ENCODE measurements at regions not wholly inside any gene's neighbourhood (a gene's known extent, or its start where the extent isn't known, plus 50 kb on each side); places are given as distances from the start of the nearest gene placed in this dataset.

DNA sequence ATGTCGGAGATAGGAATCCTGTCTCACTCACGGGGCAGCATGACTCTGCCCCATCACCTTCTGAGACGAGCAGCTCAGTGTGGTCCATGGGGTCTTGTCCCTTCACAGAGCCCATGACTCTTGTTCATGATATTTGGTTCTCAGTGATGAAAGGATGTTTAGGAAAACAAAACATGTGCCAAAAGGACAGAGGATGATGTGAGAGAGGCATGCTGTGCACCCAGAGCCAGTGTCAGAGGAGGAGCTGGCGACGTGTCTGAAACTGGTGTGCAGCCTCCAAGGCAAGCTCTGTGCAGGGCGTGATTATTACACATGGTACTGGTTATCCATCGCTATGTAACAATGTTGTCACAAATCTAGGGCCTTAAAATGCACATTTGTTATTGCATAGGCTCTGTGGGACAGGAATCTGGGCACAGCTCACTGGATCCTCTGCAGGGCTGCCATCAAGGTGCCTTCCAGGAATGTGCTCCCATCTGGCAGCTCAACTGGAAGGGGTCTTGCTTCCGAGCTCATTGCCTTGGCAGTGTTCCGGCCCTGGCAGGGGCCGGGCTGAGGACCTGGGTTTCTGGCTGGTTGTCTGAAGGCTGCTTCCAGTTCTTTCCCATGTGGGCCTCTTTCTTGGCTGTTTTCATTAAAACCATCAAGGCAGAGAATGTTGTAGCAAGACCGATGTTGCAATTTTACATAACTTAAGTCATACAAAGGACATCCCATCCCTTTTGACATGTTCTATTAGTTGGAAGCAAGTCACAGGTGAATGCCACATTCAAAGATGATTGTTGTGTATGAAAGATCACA is 175.4 kb downstream of the ERMARD start:
- H3K4me1 ChIP-seq (ENCODE audit: insufficient read depth, low read length, poor library complexity, severe bottlenecking): no peaks in the 10 kb centered on the region
- CTCF ChIA-PET: interaction anchor here (0.6 kb wide), 1 partner anchor 126 kb away, joined by 3 read pairs; no protein-coding TSS in a partner anchor
- POLR2A ChIA-PET (ENCODE audit: low non-redundant PET): no interaction called here
- DNase-seq (ENCODE audit: low spot score): no peak
- TF ChIP-seq, protein P1, sequence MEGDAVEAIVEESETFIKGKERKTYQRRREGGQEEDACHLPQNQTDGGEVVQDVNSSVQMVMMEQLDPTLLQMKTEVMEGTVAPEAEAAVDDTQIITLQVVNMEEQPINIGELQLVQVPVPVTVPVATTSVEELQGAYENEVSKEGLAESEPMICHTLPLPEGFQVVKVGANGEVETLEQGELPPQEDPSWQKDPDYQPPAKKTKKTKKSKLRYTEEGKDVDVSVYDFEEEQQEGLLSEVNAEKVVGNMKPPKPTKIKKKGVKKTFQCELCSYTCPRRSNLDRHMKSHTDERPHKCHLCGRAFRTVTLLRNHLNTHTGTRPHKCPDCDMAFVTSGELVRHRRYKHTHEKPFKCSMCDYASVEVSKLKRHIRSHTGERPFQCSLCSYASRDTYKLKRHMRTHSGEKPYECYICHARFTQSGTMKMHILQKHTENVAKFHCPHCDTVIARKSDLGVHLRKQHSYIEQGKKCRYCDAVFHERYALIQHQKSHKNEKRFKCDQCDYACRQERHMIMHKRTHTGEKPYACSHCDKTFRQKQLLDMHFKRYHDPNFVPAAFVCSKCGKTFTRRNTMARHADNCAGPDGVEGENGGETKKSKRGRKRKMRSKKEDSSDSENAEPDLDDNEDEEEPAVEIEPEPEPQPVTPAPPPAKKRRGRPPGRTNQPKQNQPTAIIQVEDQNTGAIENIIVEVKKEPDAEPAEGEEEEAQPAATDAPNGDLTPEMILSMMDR (conservative IDR thresholded peaks at IDR 0.05; ENCODE audit: low read depth, low read length): no peak
- TF ChIP-seq EZH2 (IDR thresholded peaks at IDR 0.05; ENCODE audit: borderline replicate concordance, low read depth, low read length, poor library complexity, severe bottlenecking): no peak
- no peaks in the 10 kb centered on the region for H3K27me3 ChIP-seq (replicated peaks; ENCODE audit: insufficient read depth, low read depth, low read length, poor library complexity)
- no peaks in the 10 kb centered on the region for H3K36me3 ChIP-seq (ENCODE audit: insufficient read depth, low read length, poor library complexity, severe bottlenecking)
- intact Hi-C loops (cut with micrococcal nuclease; ENCODE audit: unreplicated experiment): no loop called here
- no TSS peak for BruUV-seq (replicated peaks)
- no peak overlapping the region for H3K4me3 ChIP-seq (ENCODE audit: low read depth, low read length, poor library complexity, severe bottlenecking)
- H3K9me3 ChIP-seq (ENCODE audit: low read depth, low read length, poor library complexity, severe bottlenecking): no peaks in the 10 kb centered on the region
- no peak overlapping the region for H3K27ac ChIP-seq (ENCODE audit: low read depth, low read length, poor library complexity, severe bottlenecking)

DNA sequence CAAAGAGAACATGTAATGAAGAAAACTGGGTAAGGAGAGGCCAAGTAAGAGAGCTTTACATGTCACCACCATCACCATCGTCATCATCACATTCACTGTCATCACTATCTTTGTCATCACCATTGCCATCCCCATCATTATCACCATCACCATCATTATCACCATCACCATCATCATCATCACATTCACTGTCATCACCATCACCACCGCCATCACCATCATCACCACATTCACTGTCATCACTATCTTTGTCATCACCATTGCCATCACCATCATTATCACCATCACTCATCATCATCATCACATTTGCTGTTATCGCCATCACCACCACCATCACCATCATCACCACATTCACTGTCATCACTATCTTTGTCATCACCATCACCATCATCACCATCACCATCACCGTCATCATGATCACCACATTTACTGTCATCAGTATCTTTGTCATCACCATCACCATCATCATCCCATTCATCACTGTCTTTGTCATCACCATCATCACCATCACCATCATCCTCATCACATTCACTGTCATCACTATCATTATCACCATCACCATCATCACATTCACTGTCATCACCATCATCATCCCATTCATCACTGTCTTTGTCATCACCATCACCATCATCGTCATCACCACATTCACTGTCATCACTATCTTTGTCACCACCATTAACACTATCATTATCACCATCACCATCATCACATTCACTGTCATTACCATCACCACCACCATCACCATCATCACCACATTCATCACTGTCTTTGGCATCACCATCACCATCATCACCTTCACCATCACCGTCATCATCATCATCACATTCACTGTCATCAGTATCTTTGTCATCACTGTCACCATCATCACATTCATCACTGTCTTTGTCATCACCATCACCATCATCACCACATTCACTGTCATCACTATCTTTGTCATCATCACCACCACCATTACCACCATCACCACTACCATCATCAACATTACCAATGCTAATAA is 172.3 kb downstream of the ERMARD start:
- Histone ChIP-seq H3K4me1 (ENCODE audit: insufficient read depth, low read length, poor library complexity, severe bottlenecking) (no peaks in the 10 kb centered on the region), H3K27me3 (replicated peaks; ENCODE audit: insufficient read depth, low read depth, low read length, poor library complexity) (no peaks in the 10 kb centered on the region), H3K36me3 (ENCODE audit: insufficient read depth, low read length, poor library complexity, severe bottlenecking) (no peaks in the 10 kb centered on the region), H3K4me3 (ENCODE audit: low read depth, low read length, poor library complexity, severe bottlenecking) (no peak overlapping the region), H3K9me3 (ENCODE audit: low read depth, low read length, poor library complexity, severe bottlenecking) (no peaks in the 10 kb centered on the region), H3K27ac (ENCODE audit: low read depth, low read length, poor library complexity, severe bottlenecking) (no peak overlapping the region)
- intact Hi-C loops (cut with micrococcal nuclease; ENCODE audit: unreplicated experiment): no loop called here
- no peak for TF ChIP-seq EZH2 (IDR thresholded peaks at IDR 0.05; ENCODE audit: borderline replicate concordance, low read depth, low read length, poor library complexity, severe bottlenecking)
- TF ChIP-seq, protein P1 (conservative IDR thresholded peaks at IDR 0.05; ENCODE audit: low read depth, low read length): no peak
- POLR2A ChIA-PET (ENCODE audit: low non-redundant PET): no interaction called here
- DNase-seq (ENCODE audit: low spot score): no peak
- CTCF ChIA-PET: no interaction called here
- BruUV-seq (replicated peaks): no TSS peak

DNA sequence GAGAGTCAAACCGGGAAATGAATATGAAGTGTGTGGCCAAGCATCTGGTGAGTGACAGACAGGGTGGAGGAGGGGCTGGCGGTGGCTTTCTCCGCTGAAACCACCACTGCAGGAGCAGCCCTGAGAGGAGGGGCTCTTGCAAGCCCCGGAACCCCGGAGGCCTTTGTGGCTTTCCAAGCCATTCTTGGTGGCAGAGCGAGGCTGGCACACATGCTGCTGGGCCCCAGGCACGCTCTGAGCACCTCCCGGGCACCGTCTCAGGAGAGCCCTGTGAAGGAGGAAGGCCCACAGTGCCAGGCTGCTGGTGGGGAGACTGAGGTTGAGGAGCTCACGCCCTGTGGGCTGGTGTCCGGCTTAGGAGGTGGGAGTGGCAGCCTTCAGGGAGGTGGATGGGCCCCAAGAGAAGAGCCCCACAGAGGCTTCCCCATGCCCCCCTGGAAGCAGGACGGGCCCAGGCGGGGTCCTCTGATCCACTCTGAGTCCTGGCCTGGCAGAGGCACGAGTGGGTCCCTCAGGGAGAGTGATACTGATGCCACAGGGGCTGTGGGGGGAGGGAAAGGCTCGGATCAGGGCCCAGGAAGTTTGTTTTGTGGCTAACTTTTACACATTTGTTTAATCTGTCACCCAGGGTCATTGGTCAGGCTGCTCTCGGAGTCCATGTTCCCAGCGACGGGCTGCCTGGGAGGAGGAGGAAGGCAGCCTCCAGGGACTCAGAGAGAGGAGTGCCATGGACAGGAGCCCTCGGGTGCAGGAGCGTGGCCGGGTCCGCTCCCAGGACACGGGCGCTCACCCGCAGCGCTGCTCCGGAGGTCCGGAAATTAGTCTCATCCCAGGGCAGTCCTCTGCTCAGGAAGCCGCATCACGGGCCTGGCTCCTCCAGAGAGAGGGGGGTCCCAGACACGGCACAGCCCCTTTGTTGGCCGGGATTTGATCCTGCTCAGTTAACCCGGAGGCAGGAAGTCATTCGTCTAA is 170.7 kb downstream of the ERMARD start:
- Histone ChIP-seq H3K36me3 (ENCODE audit: insufficient read depth, low read length, poor library complexity, severe bottlenecking) (no peaks in the 10 kb centered on the region), H3K27me3 (replicated peaks; ENCODE audit: insufficient read depth, low read depth, low read length, poor library complexity) (no peaks in the 10 kb centered on the region), H3K4me1 (ENCODE audit: insufficient read depth, low read length, poor library complexity, severe bottlenecking) (no peaks in the 10 kb centered on the region), H3K4me3 (ENCODE audit: low read depth, low read length, poor library complexity, severe bottlenecking) (no peak overlapping the region), H3K27ac (ENCODE audit: low read depth, low read length, poor library complexity, severe bottlenecking) (no peak overlapping the region), H3K9me3 (ENCODE audit: low read depth, low read length, poor library complexity, severe bottlenecking) (no peaks in the 10 kb centered on the region)
- POLR2A ChIA-PET (ENCODE audit: low non-redundant PET): no interaction called here
- TF ChIP-seq EZH2 (IDR thresholded peaks at IDR 0.05; ENCODE audit: borderline replicate concordance, low read depth, low read length, poor library complexity, severe bottlenecking): no peak
- TF ChIP-seq, protein P1 (conservative IDR thresholded peaks at IDR 0.05; ENCODE audit: low read depth, low read length): no peak
- DNase-seq (ENCODE audit: low spot score): no peak
- CTCF ChIA-PET: no interaction called here
- intact Hi-C loops (cut with micrococcal nuclease; ENCODE audit: unreplicated experiment): no loop called here
- no TSS peak for BruUV-seq (replicated peaks)
